Esophagus squamous epithelium (tissue), 5 donors: ENCODE measurements at regions not wholly inside any gene's neighbourhood (a gene's known extent, or its start where the extent isn't known, plus 50 kb on each side); places are given as distances from the start of the nearest gene placed in this dataset.
"Not testable (repeated sequence)": the region's sequence is repeated elsewhere in the genome, so short reads cannot be mapped to it uniquely, and the experiment has no call there.

ENCODE experiments used
- DNase-seq: peaks from one replicate; lab custom pipeline; 2025; lab: John Stamatoyannopoulos, UW
- H3K27ac ChIP-seq, 4 donors: fragments of 200-600 bp; sonication (generic); one replicate each; pipeline ENCODE4 v1.5.1; 2016 to 2019; ENCODE audit warnings: mild to moderate bottlenecking in 1 of 4
- H3K27me3 ChIP-seq, 4 donors: fragments of 200-600 bp; sonication (generic); 1 replicate in 3 of 4; 2 replicates in 1 of 4; pipeline versions ENCODE4 v1.5.1 to v1.6.0; 2017 to 2021; ENCODE audit warnings: antibody characterized with exemption in 1 of 4
- H3K36me3 ChIP-seq, 3 donors: fragments of 200-600 bp; sonication (generic); one replicate each; pipeline ENCODE4 v1.5.1; 2016 to 2019
- H3K4me1 ChIP-seq, 3 donors: fragments of 200-600 bp; sonication (generic); one replicate each; pipeline ENCODE4 v1.5.1; 2017 to 2019
- H3K4me3 ChIP-seq, 4 donors: fragments of 200-600 bp; sonication (generic); 1 replicate in 3 of 4; 2 replicates in 1 of 4; pipeline ENCODE4 v1.5.1; 2016 to 2019; ENCODE audit warnings: mild to moderate bottlenecking in 2 of 4, moderate library complexity in 1 of 4
- H3K9me3 ChIP-seq, 3 donors: fragments of 200-600 bp; sonication (generic); one replicate each; pipeline ENCODE4 v1.5.1; 2016 to 2019
- WGBS, 2 donors: methylation state at CpG; one replicate each; pipeline ENCODE4 v1.1.5; 2018; 5-methylcytosine and 5-hydroxymethylcytosine counted together
- intact Hi-C: fragments of 100-400 bp; cut with DNase I; formaldehyde crosslinking; loops from one replicate; pipeline ENCODE4 v1.15.0; 2022
- donor health status: DM: yes; HTN: yes; CAD: no.

DNA sequence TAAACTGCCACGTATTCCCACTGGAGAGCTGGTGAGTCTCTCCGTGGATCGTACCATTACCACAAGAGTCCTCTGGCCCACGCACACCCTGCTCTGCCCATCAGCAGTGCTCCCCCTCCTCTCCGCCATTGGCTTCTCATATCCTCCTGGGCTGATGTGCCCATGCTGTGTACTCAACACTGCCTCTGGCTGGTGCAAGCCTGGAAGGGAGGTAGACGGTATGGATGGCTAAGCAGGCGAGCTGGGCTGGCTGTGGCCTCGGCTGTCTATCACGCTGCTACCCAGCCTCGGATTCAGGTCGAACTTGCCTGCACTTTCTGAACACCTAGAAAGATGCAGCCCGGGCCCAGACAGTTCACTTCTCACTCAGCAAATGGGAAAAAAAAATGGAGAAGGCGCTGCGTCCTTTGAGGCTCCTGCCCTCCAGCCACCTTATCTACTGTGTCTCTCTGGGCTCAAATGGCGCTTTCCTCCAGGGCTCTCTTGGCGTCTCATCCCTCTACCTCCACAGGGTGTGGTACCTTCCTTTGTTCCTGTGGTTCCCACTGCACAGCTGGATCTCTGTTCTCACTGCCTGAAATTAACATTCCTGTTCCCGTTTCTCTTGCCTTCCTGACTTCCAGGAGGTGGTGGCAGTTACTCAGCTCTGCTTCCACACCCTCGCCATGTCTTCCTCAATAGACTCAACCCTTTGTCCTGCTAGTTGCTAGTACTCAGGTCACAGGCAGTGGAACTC is 262.3 kb upstream of the PLGLB1 start:
- H3K27me3 ChIP-seq, H3K9me3 ChIP-seq, intact Hi-C loops, H3K4me3 ChIP-seq, H3K4me1 ChIP-seq, DNase-seq, H3K36me3 ChIP-seq, H3K27ac ChIP-seq: not testable (repeated sequence)
- 66 to 74% methylated on average over 11 to 17 of the region's 18 CpGs for WGBS, 2 donors

DNA sequence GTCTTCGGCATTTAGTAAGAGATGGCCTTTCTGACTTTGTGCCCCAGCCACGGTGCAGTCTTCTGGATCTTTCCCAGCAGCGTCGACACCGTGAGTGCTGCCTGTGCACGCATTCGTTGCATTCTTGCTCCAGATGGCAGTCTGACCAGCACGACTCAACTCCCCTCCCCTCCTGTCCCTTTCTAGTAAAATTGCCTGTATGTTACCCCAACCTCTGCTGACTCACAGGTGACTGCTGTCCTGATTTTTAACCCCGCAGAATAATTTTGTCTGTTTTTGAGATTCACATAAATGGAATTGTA is 262.8 kb upstream of the PLGLB1 start:
- H3K36me3 ChIP-seq, H3K27ac ChIP-seq, H3K9me3 ChIP-seq, H3K4me1 ChIP-seq, DNase-seq, H3K27me3 ChIP-seq, intact Hi-C loops, H3K4me3 ChIP-seq: not testable (repeated sequence)
- no CpG with 5 or more reads among the region's 9 CpGs for WGBS, 2 donors

DNA sequence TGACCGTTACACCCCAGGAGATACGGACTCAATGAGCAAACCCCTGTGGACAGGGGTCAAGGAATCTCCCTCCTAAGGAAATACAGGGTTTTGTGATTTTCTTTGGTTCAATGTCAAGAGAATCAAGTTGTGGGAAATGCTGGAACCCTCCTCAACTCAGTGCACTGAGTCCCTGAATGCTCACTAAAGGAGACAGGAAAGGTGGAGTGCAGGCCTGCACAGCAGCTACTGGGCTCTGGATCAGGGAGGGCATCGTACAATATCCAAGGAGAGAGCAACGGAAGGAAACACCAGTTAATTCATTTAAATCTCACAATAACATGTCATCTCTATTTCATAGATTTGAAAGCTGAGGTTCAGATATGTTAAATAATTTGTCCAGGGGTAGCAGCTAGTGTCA is 263.5 kb upstream of the PLGLB1 start:
- 74 to 86% methylated on average over 3 to 4 of the region's 4 CpGs for WGBS, 2 donors
- H3K4me3 ChIP-seq, H3K36me3 ChIP-seq, DNase-seq, H3K4me1 ChIP-seq, H3K9me3 ChIP-seq, H3K27me3 ChIP-seq, H3K27ac ChIP-seq, intact Hi-C loops: not testable (repeated sequence)

DNA sequence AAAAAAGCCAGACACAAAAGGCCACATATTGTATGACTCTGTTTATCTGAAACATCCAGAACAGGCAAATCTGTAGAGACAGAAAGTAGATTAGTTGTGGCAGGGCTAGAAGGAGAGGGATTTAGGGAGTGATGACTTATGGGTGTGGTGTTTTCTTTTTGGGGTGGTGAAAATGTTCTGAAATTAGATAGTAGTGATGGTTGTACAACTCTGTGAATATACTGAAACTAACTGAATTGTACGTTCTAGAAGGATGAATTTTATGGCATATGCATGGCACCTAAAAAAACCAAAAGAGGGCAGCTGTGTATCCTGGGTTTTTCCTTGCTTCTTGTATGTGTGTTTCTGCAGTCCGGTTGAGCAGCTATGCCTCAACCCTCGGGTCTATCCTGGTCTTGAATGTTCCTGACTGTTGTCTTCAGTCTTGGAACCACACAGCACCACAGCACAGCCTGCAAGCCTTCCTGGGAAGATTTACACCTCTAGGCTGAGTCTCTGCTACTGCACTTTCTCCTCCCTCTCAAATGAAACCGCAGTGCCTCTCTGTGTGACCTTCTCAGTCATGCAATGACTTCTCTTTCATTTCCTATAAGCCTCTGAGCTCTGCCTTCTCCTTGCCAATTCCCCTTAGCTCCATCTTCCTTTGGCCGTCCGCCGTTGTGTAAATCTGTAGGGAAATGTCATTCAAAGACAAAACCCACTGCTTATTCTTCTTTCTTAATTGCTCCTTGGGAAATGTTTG is 269.1 kb upstream of the PLGLB1 start:
- H3K27ac ChIP-seq, H3K27me3 ChIP-seq, H3K9me3 ChIP-seq, H3K36me3 ChIP-seq, DNase-seq, H3K4me1 ChIP-seq, H3K4me3 ChIP-seq, intact Hi-C loops: not testable (repeated sequence)
- WGBS, 2 donors = 38 to 43% methylated on average over 3 to 5 of the region's 7 CpGs

DNA sequence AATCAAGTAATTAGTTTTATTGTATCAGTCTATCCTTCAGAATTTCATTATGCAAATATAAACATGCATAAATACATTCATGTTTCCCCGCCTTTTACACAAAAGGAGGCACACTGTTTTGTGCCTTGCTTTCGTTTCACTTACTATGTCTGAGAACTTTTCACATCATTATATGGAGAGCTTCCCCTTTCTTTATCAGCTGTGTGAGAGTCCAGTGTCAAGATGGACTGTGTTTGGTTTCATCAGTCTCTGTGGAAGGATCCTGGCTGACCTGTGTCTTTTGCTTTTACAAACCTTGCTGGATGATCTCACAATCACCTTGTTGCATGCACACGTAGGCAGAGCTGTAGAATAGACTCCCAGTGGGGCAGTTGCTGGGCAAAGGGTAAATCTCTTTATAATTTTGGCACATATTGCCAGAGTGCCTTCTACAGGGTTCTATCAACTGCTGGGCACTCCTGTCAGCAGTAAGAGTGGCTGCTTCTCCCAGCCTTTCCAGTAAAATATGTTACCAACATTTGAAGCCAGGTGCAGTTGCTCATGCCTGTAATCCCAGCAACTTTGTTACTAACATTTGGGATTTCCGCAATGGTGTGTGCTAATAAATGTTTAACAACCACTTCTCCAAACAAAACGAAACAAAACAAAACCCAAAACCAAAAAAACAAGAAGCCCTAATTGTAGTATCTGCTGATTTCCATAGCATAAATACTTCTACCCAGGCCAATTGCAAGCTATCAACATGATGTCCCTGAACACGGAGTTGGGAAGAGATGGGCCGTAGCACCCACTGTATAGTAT is 270.0 kb upstream of the PLGLB1 start:
- DNase-seq, H3K27ac ChIP-seq, H3K9me3 ChIP-seq, H3K4me1 ChIP-seq, H3K27me3 ChIP-seq, intact Hi-C loops, H3K36me3 ChIP-seq, H3K4me3 ChIP-seq: not testable (repeated sequence)
- WGBS, 2 donors = 70 to 71% methylated on average over 5 to 6 of the region's 7 CpGs

DNA sequence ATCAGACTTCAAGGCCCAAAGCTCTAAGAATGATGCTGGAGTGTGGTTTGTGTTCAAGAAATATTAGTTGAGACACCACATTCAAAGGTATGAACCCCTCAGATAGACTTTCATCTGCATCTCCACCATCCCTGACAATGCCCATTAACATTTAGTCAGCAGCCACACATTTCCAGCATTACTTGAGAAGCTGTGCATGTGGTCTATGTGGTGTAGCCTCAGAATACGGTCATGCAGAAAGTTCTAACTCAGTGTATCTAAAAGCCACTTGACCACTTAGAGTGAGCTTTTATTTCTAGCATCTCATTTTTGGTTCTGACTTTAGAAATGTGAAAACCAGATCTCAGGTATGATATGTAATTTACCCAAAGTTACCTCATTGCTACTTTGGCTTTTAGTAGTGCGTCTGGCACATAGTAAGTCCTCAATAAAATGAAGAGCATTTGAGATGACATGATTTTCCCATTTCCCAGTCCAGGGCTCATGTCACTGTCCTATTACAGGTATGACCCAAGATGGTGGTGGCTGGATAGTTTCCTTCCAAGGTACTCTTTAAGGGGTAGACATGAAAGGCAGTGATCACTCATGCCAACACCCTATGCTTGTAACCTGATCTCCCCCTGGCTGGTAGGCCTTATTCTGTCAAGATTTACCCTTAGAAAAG is 272.4 kb upstream of the PLGLB1 start:
- H3K9me3 ChIP-seq, H3K36me3 ChIP-seq, H3K4me1 ChIP-seq, H3K4me3 ChIP-seq, H3K27ac ChIP-seq, H3K27me3 ChIP-seq, DNase-seq, intact Hi-C loops: not testable (repeated sequence)
- WGBS, 2 donors = 80 to 81% methylated on average over 1 to 2 of the region's 2 CpGs

DNA sequence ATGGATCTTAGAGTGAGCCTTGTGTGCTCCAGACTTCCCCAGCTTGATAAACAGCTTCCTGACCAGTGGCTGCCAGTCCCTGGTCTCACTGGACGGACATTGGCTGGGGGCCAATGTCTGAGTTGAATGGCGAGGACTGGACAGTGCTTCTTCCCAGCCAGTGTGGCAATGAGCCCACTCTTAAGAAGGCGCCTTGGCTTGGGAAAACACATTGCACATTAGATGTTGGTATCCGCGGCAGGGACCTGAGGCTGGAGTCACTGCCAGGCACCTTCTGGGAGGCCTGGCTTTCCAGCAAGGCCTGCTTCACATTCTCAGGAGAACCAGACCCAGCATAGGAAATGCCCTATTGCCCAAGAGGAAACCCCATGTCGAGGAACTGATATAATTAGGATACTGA is 273.5 kb upstream of the PLGLB1 start:
- H3K27me3 ChIP-seq, intact Hi-C loops, H3K36me3 ChIP-seq, H3K27ac ChIP-seq, H3K9me3 ChIP-seq, H3K4me3 ChIP-seq, DNase-seq, H3K4me1 ChIP-seq: not testable (repeated sequence)
- WGBS, 2 donors = no CpG with 5 or more reads among the region's 6 CpGs

DNA sequence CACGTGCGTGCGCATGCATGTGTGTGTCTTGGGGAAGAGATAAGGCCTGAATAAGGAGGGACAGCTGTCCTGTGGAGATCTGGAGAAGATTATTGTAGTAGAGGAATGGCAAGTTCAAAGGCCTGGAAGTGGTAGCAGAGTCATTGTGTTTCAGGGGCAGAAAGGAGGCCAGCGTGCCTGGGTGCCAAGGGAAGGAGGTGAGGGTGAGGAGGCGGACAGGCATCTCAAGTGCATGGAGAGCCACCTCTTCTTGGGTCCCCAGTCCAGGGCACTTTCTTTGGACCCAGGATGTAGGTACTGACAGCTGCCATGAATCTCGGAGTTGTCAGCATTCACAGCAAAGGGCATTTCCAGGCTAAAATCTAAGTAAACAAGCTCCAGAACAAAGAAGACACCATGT is 279.7 kb upstream of the PLGLB1 start:
- H3K9me3 ChIP-seq, intact Hi-C loops, H3K4me1 ChIP-seq, H3K27me3 ChIP-seq, H3K27ac ChIP-seq, H3K36me3 ChIP-seq, H3K4me3 ChIP-seq, DNase-seq: not testable (repeated sequence)
- 71 to 88% methylated on average over 5 to 6 of the region's 6 CpGs for WGBS, 2 donors

DNA sequence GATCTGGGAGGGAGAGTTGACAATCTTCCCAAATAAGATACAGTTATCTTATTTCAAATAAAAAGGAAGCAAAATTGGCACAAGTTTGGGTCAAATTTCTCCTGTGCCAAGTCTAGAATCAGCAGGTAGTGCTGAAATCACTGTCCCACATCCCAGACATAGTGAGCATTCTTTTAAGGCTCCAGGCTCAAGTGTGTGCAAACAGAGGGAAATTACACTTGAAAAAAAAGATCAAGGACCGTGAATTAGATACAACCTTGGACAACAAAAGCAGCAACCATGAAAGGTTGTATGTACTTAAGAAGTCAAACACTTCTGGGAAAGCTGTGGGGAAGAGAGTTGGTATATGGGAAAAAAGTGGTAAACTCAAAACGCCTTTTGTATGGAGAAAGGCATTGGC is 280.2 kb upstream of the PLGLB1 start:
- H3K27ac ChIP-seq, intact Hi-C loops, H3K27me3 ChIP-seq, H3K4me3 ChIP-seq, H3K4me1 ChIP-seq, H3K9me3 ChIP-seq, DNase-seq, H3K36me3 ChIP-seq: not testable (repeated sequence)
- WGBS, 2 donors = 27 to 42% methylated on average over 1 of the region's 2 CpGs

DNA sequence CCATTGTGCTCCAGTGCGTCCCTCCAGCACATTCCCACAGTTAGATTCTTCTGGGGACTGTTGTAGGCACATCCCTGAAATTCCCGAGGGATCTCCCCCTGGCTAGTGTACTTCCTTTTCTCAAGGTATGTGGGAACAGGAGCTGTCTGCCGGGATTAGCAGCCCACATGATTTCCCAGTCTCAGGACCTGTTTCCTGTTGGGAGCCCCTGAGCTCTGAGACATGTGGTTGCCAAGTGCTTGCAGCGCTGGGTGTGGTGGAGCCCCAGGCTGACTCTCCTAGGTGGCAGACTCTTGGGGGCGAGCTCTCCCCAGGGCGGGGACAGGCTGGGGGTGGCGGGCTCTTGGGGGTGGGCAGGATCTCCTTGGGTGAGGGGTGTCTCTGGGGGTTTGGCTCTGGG is 287.0 kb upstream of the PLGLB1 start:
- WGBS, 2 donors = no CpG with 5 or more reads among the region's 7 CpGs
- H3K27me3 ChIP-seq, H3K4me1 ChIP-seq, intact Hi-C loops, DNase-seq, H3K9me3 ChIP-seq, H3K36me3 ChIP-seq, H3K4me3 ChIP-seq, H3K27ac ChIP-seq: not testable (repeated sequence)

DNA sequence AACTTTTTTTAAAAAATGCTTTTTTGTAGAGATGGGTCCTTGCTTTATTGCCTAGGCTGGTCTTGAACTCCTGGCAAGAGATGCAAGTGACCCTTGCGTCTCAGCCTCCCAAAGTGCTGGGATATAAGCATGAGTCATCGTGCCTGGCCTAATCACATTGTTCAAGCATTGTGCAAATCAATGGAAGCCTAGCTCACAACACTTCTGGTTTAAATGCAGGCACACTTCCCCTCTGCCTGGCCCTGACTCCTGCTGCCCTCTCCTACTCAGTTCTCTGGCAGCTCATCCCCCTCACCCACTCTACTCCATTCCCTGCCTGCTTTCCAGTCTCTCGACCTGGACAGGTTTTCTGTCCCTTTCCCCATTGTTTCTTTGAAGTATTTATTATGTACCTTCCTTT is 288.1 kb upstream of the PLGLB1 start:
- H3K9me3 ChIP-seq, H3K36me3 ChIP-seq, intact Hi-C loops, H3K27me3 ChIP-seq, H3K27ac ChIP-seq, H3K4me1 ChIP-seq, DNase-seq, H3K4me3 ChIP-seq: not testable (repeated sequence)
- WGBS, 2 donors = 50 to 56% methylated on average over 1 of the region's 3 CpGs

DNA sequence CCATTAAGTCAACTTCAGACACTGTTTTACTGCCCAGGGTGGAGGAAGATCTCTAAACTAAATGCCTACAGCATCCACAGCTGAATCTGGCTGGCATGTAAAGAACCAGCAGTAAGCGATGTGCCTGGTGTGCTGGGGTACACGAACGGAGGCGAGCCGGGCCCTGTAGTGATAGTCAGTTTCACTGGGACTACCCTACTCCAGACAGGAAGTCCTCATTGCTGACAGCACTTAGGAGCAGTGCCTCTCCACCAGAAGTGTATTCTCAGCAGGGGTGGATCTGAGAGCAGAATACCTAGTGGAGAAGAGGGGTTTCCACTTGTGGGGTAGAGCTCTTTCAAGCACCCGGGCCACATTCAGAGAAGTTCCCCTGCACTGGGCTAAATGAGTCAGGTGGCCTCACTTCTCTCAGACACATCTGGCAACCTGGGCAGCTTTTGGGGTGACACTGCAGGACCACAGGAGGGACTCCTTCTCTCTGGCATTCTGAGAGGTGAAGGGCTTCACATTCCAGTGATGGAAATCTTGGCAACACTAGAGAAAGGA is 290.3 kb upstream of the PLGLB1 start:
- H3K36me3 ChIP-seq, H3K27ac ChIP-seq, DNase-seq, H3K4me1 ChIP-seq, H3K27me3 ChIP-seq, H3K9me3 ChIP-seq, intact Hi-C loops, H3K4me3 ChIP-seq: not testable (repeated sequence)
- WGBS, 2 donors = no CpG with 5 or more reads among the region's 6 CpGs
